Subcutaneous abdominal adipose tissue (tissue), 5 donors: ENCODE measurements at regions not wholly inside any gene's neighbourhood (a gene's known extent, or its start where the extent isn't known, plus 50 kb on each side); places are given as distances from the start of the nearest gene placed in this dataset.
A peak's percentile ranks its signal among the peaks of the same experiment; 100 is the strongest.

Experiments
- H3K27ac ChIP-seq: one replicate; pipeline ENCODE4 v1.7.0; 2013; ENCODE audit warnings: low read depth, mild to moderate bottlenecking, inconsistent platforms, low read length, moderate library complexity
- H3K27me3 ChIP-seq, 5 donors: one replicate each; pipeline ENCODE4 v1.7.0; 2013; ENCODE audit warnings: low read length in 5 of 5, inconsistent platforms in 1 of 5; ENCODE audit not compliant: control insufficient read depth in 5 of 5, insufficient read depth in 4 of 5
- H3K36me3 ChIP-seq, 5 donors: one replicate each; pipeline ENCODE4 v1.7.0; 2013; ENCODE audit warnings: low read length in 5 of 5; ENCODE audit not compliant: control insufficient read depth in 5 of 5, insufficient read depth in 5 of 5
- H3K4me1 ChIP-seq, 5 donors: one replicate each; pipeline ENCODE4 v1.7.0; 2013; ENCODE audit warnings: low read length in 5 of 5, mild to moderate bottlenecking in 3 of 5, moderate library complexity in 1 of 5; ENCODE audit not compliant: control insufficient read depth in 5 of 5, insufficient read depth in 5 of 5
- H3K4me3 ChIP-seq, 5 donors: one replicate each; pipeline ENCODE4 v1.7.0; 2013; ENCODE audit warnings: low read length in 5 of 5, low read depth in 1 of 5
- H3K9ac ChIP-seq, 5 donors: one replicate each; pipeline ENCODE4 v1.7.0; 2013; ENCODE audit warnings: low read length in 5 of 5, mild to moderate bottlenecking in 4 of 5, moderate library complexity in 3 of 5
- H3K9me3 ChIP-seq, 5 donors: one replicate each; pipeline ENCODE4 v1.7.0; 2013; ENCODE audit warnings: low read length in 5 of 5; ENCODE audit not compliant: control insufficient read depth in 5 of 5
- donor health status: healthy.
- donor health status: healthy.
- donor health status: healthy.
- donor health status: healthy.
- donor health status: healthy.

DNA sequence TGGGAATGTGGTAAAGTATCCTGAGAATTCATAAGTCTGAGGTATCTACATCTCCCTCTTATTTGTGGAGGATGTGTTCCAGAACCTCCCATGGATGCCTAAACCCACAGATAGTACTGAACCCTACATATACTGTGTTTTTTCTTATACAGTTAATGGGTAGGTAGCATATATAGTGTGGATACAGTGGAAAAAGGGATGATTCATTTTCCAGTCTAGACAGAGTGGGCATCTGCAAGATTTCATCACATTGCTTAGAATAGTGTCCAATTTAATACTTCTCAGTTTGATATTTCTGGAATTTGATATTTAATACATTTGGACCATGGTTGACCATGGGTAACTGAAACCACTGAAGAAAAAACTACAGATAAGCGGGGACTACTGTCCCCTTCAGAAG is 155.0 kb upstream of the ANKRD50 start:
- Histone ChIP-seq H3K27ac (no peak overlapping the region), H3K36me3 (no peaks in the 10 kb centered on the region), H3K4me1 (peaks cover 0 to 2% (median 0%) of the 10 kb centered on the region in 5 donors)

DNA sequence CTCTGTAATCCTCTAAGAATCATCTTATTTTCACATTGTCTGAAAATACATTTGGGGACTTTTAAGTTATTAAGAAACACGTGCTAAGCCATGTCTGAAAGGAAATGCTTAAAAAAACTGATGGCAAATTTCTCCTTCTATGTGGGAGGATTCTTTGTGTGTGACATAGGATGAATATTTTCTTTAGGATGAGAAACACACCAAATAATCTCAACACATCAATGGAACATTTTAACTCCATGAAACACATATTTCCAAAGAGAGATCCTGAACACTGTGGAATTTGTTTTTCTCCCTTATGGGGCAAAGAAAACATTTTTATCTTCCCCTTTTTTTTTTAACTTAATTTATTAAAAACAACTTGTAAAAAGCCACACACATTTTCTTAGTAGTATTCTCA is 153.8 kb upstream of the ANKRD50 start:
- H3K36me3 ChIP-seq = no peaks in the 10 kb centered on the region
- H3K27ac ChIP-seq = no peak overlapping the region
- H3K9me3 ChIP-seq = no peaks in the 10 kb centered on the region
- H3K4me1 ChIP-seq = peaks cover 0 to 3% (median 0%) of the 10 kb centered on the region in 5 donors
- H3K9ac ChIP-seq = no peak overlapping the region
- H3K27me3 ChIP-seq = no peaks in the 10 kb centered on the region
- no peak overlapping the region for H3K4me3 ChIP-seq

More for the DNA sequence above, 155.0 kb upstream of the ANKRD50 start:
- Histone ChIP-seq H3K4me3 (no peak overlapping the region), H3K27me3 (no peaks in the 10 kb centered on the region), H3K9me3 (no peaks in the 10 kb centered on the region), H3K9ac (no peak overlapping the region)

DNA sequence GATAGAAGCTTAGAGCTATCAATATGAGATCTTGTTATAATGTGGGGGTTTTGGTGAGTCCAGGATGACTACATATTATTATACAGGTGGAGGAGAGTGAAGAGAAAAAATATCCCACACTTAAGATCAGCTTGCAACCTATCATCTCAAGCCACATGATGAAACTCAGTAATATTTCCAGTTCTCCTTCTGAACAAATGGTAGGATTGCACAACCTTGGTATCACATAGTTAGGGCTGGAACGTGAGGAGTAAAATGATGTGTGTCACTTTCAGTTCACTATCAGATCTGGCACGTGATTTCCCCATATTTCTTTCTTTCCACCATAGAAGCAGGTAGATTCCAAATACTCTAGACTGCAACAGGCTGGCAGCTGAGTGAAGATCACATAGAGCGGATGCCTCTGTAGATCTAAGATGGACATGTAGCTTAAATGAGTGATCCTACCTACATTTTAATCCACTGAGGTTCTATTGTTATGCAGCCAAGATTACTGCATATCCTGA is 150.6 kb upstream of the ANKRD50 start:
- no peak overlapping the region for H3K27ac ChIP-seq
- H3K9me3 ChIP-seq = no peaks in the 10 kb centered on the region
- H3K27me3 ChIP-seq = no peaks in the 10 kb centered on the region
- H3K9ac ChIP-seq = no peak overlapping the region
- H3K4me1 ChIP-seq = peaks cover 0 to 3% (median 0%) of the 10 kb centered on the region in 5 donors
- H3K36me3 ChIP-seq = no peaks in the 10 kb centered on the region
- H3K4me3 ChIP-seq = no peak overlapping the region

DNA sequence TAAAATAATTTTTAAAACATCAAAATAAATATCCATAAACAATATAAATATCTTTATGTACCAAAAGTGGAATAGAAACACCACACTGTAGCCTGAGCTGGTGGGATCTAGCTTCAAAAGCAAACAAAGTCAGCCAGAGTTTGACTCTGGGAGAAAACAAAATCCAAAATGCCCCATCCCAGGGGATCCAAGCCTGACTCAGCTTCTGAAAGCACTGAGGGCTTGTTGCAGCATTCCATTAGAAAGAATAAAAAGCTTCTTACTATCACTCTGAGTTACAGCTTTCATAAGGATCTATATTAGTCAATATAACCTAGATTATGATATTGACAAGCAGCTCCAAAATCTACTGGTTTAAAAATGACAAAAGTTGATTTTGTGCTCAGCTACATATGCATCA is 149.7 kb upstream of the ANKRD50 start:
- no peak overlapping the region for H3K9ac ChIP-seq
- no peak overlapping the region for H3K27ac ChIP-seq

DNA sequence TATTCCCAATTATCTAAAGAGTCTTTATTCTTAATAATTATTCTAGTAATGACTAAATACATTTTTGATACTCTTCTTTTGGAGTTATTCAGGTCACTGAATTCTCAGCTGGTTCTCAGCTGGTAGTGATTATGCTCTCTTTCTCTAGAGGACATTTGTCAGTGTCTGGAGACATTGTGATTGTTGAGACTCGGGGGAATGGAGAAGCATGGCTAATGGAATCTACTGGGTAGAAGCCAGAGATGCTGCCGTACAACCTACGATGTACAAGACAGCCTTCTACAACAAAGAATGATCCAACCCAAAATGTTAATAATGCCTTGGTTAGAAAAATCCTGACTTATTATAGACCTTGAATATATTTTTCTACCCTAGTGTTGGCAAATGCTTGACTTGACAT is 149.2 kb upstream of the ANKRD50 start:
- Histone ChIP-seq H3K27me3 (no peaks in the 10 kb centered on the region), H3K9me3 (no peaks in the 10 kb centered on the region), H3K9ac (no peak overlapping the region), H3K36me3 (no peaks in the 10 kb centered on the region), H3K4me3 (no peak overlapping the region), H3K27ac (no peak overlapping the region), H3K4me1 (peaks cover 0 to 3% (median 0%) of the 10 kb centered on the region in 5 donors)

More for the DNA sequence above, 149.7 kb upstream of the ANKRD50 start:
- Histone ChIP-seq H3K27me3 (no peaks in the 10 kb centered on the region), H3K4me3 (no peak overlapping the region), H3K9me3 (no peaks in the 10 kb centered on the region), H3K4me1 (peaks cover 0 to 3% (median 0%) of the 10 kb centered on the region in 5 donors), H3K36me3 (no peaks in the 10 kb centered on the region)

DNA sequence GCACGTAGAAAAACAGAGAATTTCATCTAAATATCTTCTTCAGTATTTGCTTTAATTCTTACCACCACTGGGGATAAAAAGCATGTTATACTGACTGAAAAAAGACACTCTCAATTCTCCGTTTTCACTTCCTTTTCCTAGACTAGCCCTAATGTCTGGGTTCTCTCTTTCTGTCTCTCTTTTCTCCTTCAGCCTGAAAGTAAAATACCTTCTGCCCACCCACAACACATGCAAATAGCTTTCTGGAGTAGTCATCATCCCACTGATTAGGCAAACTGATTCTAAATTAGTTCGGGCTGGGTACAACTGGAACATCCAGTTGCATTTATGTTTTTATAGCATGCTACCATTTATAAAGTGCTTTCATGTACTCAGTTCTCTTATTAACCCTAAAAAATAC is 142.4 kb upstream of the ANKRD50 start:
- H3K36me3 ChIP-seq = no peaks in the 10 kb centered on the region
- H3K9ac ChIP-seq = no peak overlapping the region
- H3K4me1 ChIP-seq = no peaks in the 10 kb centered on the region
- no peak overlapping the region for H3K27ac ChIP-seq
- H3K9me3 ChIP-seq = no peaks in the 10 kb centered on the region
- no peak overlapping the region for H3K4me3 ChIP-seq
- H3K27me3 ChIP-seq = no peaks in the 10 kb centered on the region

DNA sequence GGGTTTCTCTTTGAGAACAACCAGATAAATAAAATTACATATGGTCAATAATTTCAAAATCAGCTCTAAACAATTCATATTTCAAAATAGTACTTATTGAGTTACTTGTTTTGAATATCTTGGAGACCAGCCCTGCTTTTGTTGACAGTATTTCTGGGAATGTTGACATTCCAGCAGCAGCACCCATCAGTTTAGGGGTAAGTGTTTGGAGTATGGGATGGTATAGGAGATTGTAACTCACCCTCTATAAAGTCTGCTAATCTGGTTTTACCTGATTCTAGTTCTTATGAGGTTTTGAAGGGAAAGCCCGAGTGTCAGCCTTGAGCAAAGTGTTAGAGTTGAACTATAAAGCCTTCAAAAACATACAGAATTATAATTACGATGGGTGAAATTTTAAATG is 139.2 kb upstream of the ANKRD50 start:
- Histone ChIP-seq H3K27ac (no peak overlapping the region), H3K27me3 (no peaks in the 10 kb centered on the region), H3K4me3 (no peak overlapping the region), H3K36me3 (no peaks in the 10 kb centered on the region), H3K9me3 (no peaks in the 10 kb centered on the region), H3K4me1 (no peaks in the 10 kb centered on the region), H3K9ac (no peak overlapping the region)

DNA sequence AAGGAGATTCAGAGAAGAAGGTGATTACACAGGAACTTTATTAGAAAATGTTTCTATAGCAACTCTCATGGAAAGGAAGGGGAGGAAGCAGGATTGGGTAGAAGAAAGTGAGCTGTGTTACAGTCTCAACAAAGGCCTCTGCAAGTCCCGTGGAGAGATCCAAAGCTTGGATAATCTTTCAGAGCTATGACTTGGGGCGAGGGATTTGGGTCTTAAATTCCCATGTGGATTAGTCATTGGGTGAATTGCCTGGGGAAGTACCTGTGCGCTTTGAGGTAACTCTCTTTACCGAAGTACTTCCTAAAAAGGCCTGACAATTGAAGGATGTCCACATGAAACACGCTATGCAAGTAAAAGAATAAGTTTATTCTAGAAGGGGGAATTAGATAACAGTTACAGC is 133.8 kb upstream of the ANKRD50 start:
- Histone ChIP-seq H3K4me1 (no peaks in the 10 kb centered on the region), H3K4me3 (no peak overlapping the region), H3K9ac (no peak overlapping the region), H3K27ac (no peak overlapping the region), H3K27me3 (no peaks in the 10 kb centered on the region), H3K9me3 (peaks cover 0 to 6% (median 0%) of the 10 kb centered on the region in 5 donors), H3K36me3 (no peaks in the 10 kb centered on the region)

DNA sequence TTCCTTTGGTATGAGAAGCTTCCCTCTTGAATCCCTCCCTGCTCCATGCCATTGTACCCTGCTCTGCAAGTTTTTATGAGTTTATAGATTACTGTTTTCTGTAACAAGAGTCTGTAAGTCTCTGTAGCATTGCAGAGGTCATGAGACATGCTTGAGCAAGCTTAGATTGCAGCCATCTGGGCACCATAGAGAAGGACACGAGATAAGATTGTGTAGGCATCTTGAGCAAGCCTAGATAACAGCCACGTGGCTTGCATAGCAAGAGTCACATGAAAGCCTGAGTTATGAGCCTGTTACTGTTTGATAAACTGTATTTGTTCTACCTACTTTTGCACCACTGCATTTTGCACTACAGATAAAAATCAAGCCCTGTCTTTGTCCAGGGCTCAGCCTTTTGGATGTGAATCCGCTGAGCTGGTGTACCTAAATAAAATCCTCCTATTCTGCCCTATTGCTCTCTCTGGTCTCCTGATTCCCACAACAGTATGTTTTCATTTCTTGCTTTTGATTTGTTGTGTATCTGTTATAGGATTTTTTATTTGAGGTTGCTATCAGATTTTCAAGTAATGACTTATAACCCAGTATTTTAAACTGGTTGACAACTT is 127.4 kb upstream of the ANKRD50 start:
- Histone ChIP-seq H3K27ac (no peak overlapping the region), H3K36me3 (no peaks in the 10 kb centered on the region), H3K4me3 (peak overlapping the region in 2 of 5 donors; percentile 4 to 24), H3K9ac (no peak overlapping the region), H3K4me1 (no peaks in the 10 kb centered on the region), H3K9me3 (peaks cover 10 to 30% (median 18%) of the 10 kb centered on the region in 5 donors), H3K27me3 (no peaks in the 10 kb centered on the region)

DNA sequence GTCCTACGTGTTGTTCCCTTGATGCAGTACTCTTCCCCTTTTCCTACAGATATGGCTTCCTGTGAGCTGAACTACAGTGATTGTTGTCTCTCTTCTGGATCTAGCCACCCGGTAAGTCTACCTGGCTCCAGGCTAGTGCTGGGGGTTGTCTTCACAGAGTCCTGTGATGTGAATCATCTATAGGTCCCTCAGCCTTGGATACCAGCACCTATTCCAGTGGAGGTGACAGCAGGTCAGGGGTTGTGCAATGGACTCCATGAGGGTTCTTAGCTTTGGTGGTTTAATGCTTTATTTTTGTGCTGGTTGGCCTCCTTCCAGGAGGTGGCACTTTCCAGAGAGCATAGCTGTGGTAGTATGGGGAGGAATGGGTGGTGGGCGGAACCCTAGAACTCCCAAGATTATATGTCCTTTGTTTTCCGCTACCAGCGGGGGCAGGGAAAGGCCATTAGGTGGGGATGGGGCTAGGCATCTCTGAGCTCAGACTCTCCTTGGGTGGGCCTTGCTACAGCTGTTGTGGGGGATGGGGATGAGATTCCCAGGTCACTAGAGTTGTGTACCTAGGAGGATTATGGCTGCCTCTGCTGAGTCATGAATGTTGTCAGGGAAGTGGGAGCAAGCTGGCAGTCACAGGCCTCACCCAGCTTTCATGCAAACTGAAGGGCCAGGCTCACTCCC is 121.4 kb upstream of the ANKRD50 start:
- H3K4me1 ChIP-seq = no peaks in the 10 kb centered on the region
- no peaks in the 10 kb centered on the region for H3K36me3 ChIP-seq

More for the DNA sequence above, 121.4 kb upstream of the ANKRD50 start:
- H3K9ac ChIP-seq = no peak overlapping the region
- H3K4me3 ChIP-seq = no peak overlapping the region
- no peaks in the 10 kb centered on the region for H3K27me3 ChIP-seq
- peaks cover 0 to 11% (median 7%) of the 10 kb centered on the region in 5 donors for H3K9me3 ChIP-seq
- no peak overlapping the region for H3K27ac ChIP-seq
